ENCODE measurements at regions not wholly inside any gene's neighbourhood (a gene's known extent, or its start where the extent isn't known, plus 50 kb on each side); places are given as distances from the start of the nearest gene placed in this dataset.

- H3K4me3 ChIP-seq (ENCODE audit: low read depth, low read length), result no peak overlapping the region
- no peak for DNase-seq (ENCODE audit: low read depth)
- TF ChIP-seq MAX (IDR thresholded peaks at IDR 0.05; ENCODE audit: low read depth, low read length), result no peak
- TF ChIP-seq CTCF (IDR thresholded peaks at IDR 0.05; ENCODE audit: low read depth, low read length), result no peak
- TF ChIP-seq MYC (IDR thresholded peaks at IDR 0.05; ENCODE audit: low read depth, low read length), result no peak
- TF ChIP-seq POLR2A (IDR thresholded peaks at IDR 0.05; ENCODE audit: extremely low read depth, insufficient read length), result no peak
Measured at GRCh38 chr6:147750413-147750812, 241.9 kb downstream of the SAMD5 start.

GRCh38 chr6:147751232-147751631, 242.7 kb downstream of the SAMD5 start:
- no peak overlapping the region for H3K4me3 ChIP-seq (ENCODE audit: low read depth, low read length)
- TF ChIP-seq MAX (IDR thresholded peaks at IDR 0.05; ENCODE audit: low read depth, low read length) (no peak), POLR2A (IDR thresholded peaks at IDR 0.05; ENCODE audit: extremely low read depth, insufficient read length) (no peak)
- DNase-seq (ENCODE audit: low read depth), result no peak

GRCh38 chr6:147752689-147753403, 244.4 kb downstream of the SAMD5 start:
- no peak overlapping the region for H3K4me3 ChIP-seq (ENCODE audit: low read depth, low read length)
- no peak for TF ChIP-seq POLR2A (IDR thresholded peaks at IDR 0.05; ENCODE audit: extremely low read depth, insufficient read length)
- TF ChIP-seq MAX (IDR thresholded peaks at IDR 0.05; ENCODE audit: low read depth, low read length), result no peak
- no peak for TF ChIP-seq CTCF (IDR thresholded peaks at IDR 0.05; ENCODE audit: low read depth, low read length)
- TF ChIP-seq MYC (IDR thresholded peaks at IDR 0.05; ENCODE audit: low read depth, low read length), result no peak
- DNase-seq (ENCODE audit: low read depth), result no peak

- no peak overlapping the region for H3K4me3 ChIP-seq (ENCODE audit: low read depth, low read length)
- no peak for DNase-seq (ENCODE audit: low read depth)
- TF ChIP-seq POLR2A (IDR thresholded peaks at IDR 0.05; ENCODE audit: extremely low read depth, insufficient read length) (no peak), MYC (IDR thresholded peaks at IDR 0.05; ENCODE audit: low read depth, low read length) (no peak), CTCF (IDR thresholded peaks at IDR 0.05; ENCODE audit: low read depth, low read length) (no peak), MAX (IDR thresholded peaks at IDR 0.05; ENCODE audit: low read depth, low read length) (no peak)
Measured at GRCh38 chr6:147755999-147756398, 247.5 kb downstream of the SAMD5 start.

- TF ChIP-seq POLR2A (IDR thresholded peaks at IDR 0.05; ENCODE audit: extremely low read depth, insufficient read length) (no peak), CTCF (IDR thresholded peaks at IDR 0.05; ENCODE audit: low read depth, low read length) (no peak), MYC (IDR thresholded peaks at IDR 0.05; ENCODE audit: low read depth, low read length) (no peak), MAX (IDR thresholded peaks at IDR 0.05; ENCODE audit: low read depth, low read length) (no peak)
Measured at GRCh38 chr6:147756891-147757290, 248.4 kb downstream of the SAMD5 start.

GRCh38 chr6:147757291-147757690, 248.8 kb downstream of the SAMD5 start:
- no peak for DNase-seq (ENCODE audit: low read depth)
- TF ChIP-seq MYC (IDR thresholded peaks at IDR 0.05; ENCODE audit: low read depth, low read length), result no peak
- no peak for TF ChIP-seq POLR2A (IDR thresholded peaks at IDR 0.05; ENCODE audit: extremely low read depth, insufficient read length)
- TF ChIP-seq MAX (IDR thresholded peaks at IDR 0.05; ENCODE audit: low read depth, low read length), result no peak
- TF ChIP-seq CTCF (IDR thresholded peaks at IDR 0.05; ENCODE audit: low read depth, low read length), result no peak

More at GRCh38 chr6:147756891-147757290, 248.4 kb downstream of the SAMD5 start:
- no peak for DNase-seq (ENCODE audit: low read depth)
- no peak overlapping the region for H3K4me3 ChIP-seq (ENCODE audit: low read depth, low read length)

More at GRCh38 chr6:147757291-147757690, 248.8 kb downstream of the SAMD5 start:
- H3K4me3 ChIP-seq (ENCODE audit: low read depth, low read length), result no peak overlapping the region
